K562 (cell line): ENCODE measurements at regions not wholly inside any gene's neighbourhood (a gene's known extent, or its start where the extent isn't known, plus 50 kb on each side); places are given as distances from the start of the nearest gene placed in this dataset.

Experiments used
- ATAC-seq: fragments of 200-7000 bp; cut with Tn5 transposase; 3 replicates; pipeline ENCODE4 v1.9.1; 2020; ENCODE audit warnings: moderate library complexity
- BruUV-seq: library from RNA; stranded (reverse); fragments of 400-500 nt; replicated peaks from 2 replicates; lab custom pipeline; 2021; lab: Mats Ljungman, UMichigan
- CTCF ChIA-PET: fragments of 300-600 bp; formaldehyde crosslinking; extraction: SDS; loops from one replicate; lab custom pipeline; 2021; ENCODE audit warnings: low intra/inter-chr PET ratio; lab: Yijun Ruan, JAX
- POLR2A ChIA-PET: fragments of 300-600, 350-650 bp; sonication (Branson Sonifier 250); formaldehyde crosslinking; extraction: SDS; loops from one replicate; lab custom pipeline; 2021; ENCODE audit warnings: antibody characterized with exemption, inconsistent platforms; lab: Yijun Ruan, JAX
- DNase-seq, 4 experiments: peaks; one replicate each; pipeline versions ENCODE4 v3.0.0 to v3.0.0-alpha.2; 2011 to 2018; ENCODE audit warnings: low spot score in 3 of 4, mixed read lengths in 3 of 4; ENCODE audit errors: extremely low read depth in 1 of 4
- FAIRE-seq: peaks from 2 replicates; lab custom pipeline; 2011; peaks lifted over from hg19 to GRCh38; lab: Jason Lieb, UNC
- H2AFZ ChIP-seq: 2 replicates; pipeline ENCODE4 v1.6.0; 2011; ENCODE audit warnings: low read depth, low read length, control low read depth, inconsistent platforms
- H3K27ac ChIP-seq: fragments of 200-600 bp; 3 replicates; pipeline ENCODE4 v1.8.0; 2011; ENCODE audit warnings: low read depth, mild to moderate bottlenecking, control low read depth, inconsistent platforms, low read length, moderate library complexity, mixed read lengths; ENCODE audit errors: extremely low read depth
- H3K27me3 ChIP-seq, 2 experiments: fragments of 300-600 bp in 1 of 2; 2 replicates in 1 of 2; 3 replicates in 1 of 2; pipeline versions ENCODE4 v1.6.0 to v1.8.0; 2011; ENCODE audit warnings: inconsistent platforms in 2 of 2, low read length in 2 of 2, mild to moderate bottlenecking in 1 of 2, mixed read lengths in 1 of 2, moderate library complexity in 1 of 2; ENCODE audit not compliant: control insufficient read depth in 2 of 2, insufficient read depth in 2 of 2
- H3K36me3 ChIP-seq: fragments of 300-600 bp; 3 replicates; pipeline ENCODE4 v1.8.0; 2011; ENCODE audit warnings: mild to moderate bottlenecking, low read length, inconsistent platforms; ENCODE audit not compliant: control insufficient read depth, insufficient read depth
- H3K4me1 ChIP-seq, 2 experiments: fragments of 200-600 bp in 1 of 2; replicated peaks in 1 of 2; 2 replicates in 1 of 2; 3 replicates in 1 of 2; pipeline versions ENCODE4 v1.5.1 to v1.8.0; 2011; ENCODE audit warnings: inconsistent platforms in 2 of 2, low read length in 2 of 2, mild to moderate bottlenecking in 1 of 2, mixed read lengths in 1 of 2, moderate library complexity in 1 of 2; ENCODE audit not compliant: control insufficient read depth in 2 of 2, insufficient read depth in 2 of 2
- H3K4me2 ChIP-seq: 2 replicates; pipeline ENCODE4 v1.6.1; 2011; ENCODE audit warnings: low read length, control low read depth, inconsistent platforms, mixed read lengths; ENCODE audit not compliant: insufficient read depth
- H3K4me3 ChIP-seq: fragments of 200-600 bp; sonication (generic), shearing (Covaris generic); 2 replicates; pipeline ENCODE4 v1.5.1; 2016; ENCODE audit warnings: control low read depth, inconsistent platforms
- H3K79me2 ChIP-seq: fragments of 200-600 bp; 3 replicates; pipeline ENCODE4 v1.8.0; 2011; ENCODE audit warnings: low read length, inconsistent platforms; ENCODE audit not compliant: control insufficient read depth, insufficient read depth
- H3K9ac ChIP-seq, 2 experiments: 2 replicates each; pipeline versions ENCODE4 v1.6.0 to v1.6.1; 2011; ENCODE audit warnings: low read depth in 2 of 2, low read length in 2 of 2, control low read depth in 1 of 2, inconsistent platforms in 1 of 2, mild to moderate bottlenecking in 1 of 2, mixed read lengths in 1 of 2; ENCODE audit not compliant: insufficient read depth in 1 of 2
- H3K9me1 ChIP-seq: one replicate; pipeline ENCODE4 v1.6.0; 2011; ENCODE audit warnings: inconsistent platforms, mild to moderate bottlenecking, low read length, moderate library complexity; ENCODE audit not compliant: control insufficient read depth, insufficient read depth
- H3K9me3 ChIP-seq: replicated peaks from 2 replicates; pipeline ENCODE4 v1.5.1; 2011; ENCODE audit warnings: low read depth, low read length, inconsistent platforms; ENCODE audit not compliant: control insufficient read depth, insufficient read depth
- H4K20me1 ChIP-seq: replicated peaks from 2 replicates; pipeline ENCODE4 v1.6.1; 2011; ENCODE audit warnings: low read length, inconsistent platforms, mixed read lengths; ENCODE audit not compliant: control insufficient read depth, insufficient read depth
- C11orf30 ChIP-seq: fragments of 450-650 bp; IDR thresholded peaks from 2 replicates; pipeline ENCODE4 v1.6.1; 2016; ENCODE audit warnings: low read depth, mild to moderate bottlenecking
- CREB1 ChIP-seq, 2 experiments: sonication (generic) in 1 of 2; formaldehyde crosslinking in 1 of 2; IDR thresholded peaks; 2 replicates each; pipeline versions ENCODE4 v1.6.1 to v1.8.0; 2012 to 2022; ENCODE audit warnings: inconsistent platforms in 1 of 2, mild to moderate bottlenecking in 1 of 2, missing genetic modification reagents in 1 of 2, moderate library complexity in 1 of 2
- CSDE1 ChIP-seq, 2 experiments: fragments of 450-650 bp; IDR thresholded peaks; 2 replicates each; pipeline ENCODE4 v1.6.1; 2016; ENCODE audit warnings: mild to moderate bottlenecking in 1 of 2
- HES1 ChIP-seq: fragments of 450-650 bp; IDR thresholded peaks from 2 replicates; pipeline ENCODE4 v1.6.1; 2016; ENCODE audit warnings: low read depth, mild to moderate bottlenecking, moderate library complexity
- HNRNPLL ChIP-seq: fragments of 200-400 bp; formaldehyde crosslinking; IDR thresholded peaks from 2 replicates; pipeline ENCODE4 v1.6.1; 2017; ENCODE audit warnings: low read length, low read depth, mild to moderate bottlenecking; ENCODE audit not compliant: poor library complexity, severe bottlenecking
- MAFF ChIP-seq: IDR thresholded peaks from 2 replicates; pipeline ENCODE4 v1.6.1; 2012; ENCODE audit warnings: low read length, improper control_type of control experiment
- MAFG ChIP-seq: fragments of 450-650 bp; conservative IDR thresholded peaks from 2 replicates; pipeline ENCODE4 v1.6.1; 2016; ENCODE audit warnings: missing genetic modification characterization, missing compliant biosample characterization
- MAFK ChIP-seq: IDR thresholded peaks from 2 replicates; pipeline ENCODE4 v1.6.1; 2011; ENCODE audit warnings: low read length, improper control_type of control experiment
- NFE2 ChIP-seq: IDR thresholded peaks from 2 replicates; pipeline ENCODE4 v1.6.1; 2014; ENCODE audit warnings: antibody characterized with exemption, low read depth
- STAT5B ChIP-seq: fragments of 250-450 bp; sonication (Bioruptor Pico); IDR thresholded peaks from 2 replicates; pipeline ENCODE4 v1.8.0; 2021; ENCODE audit warnings: mild to moderate bottlenecking, inconsistent platforms
- ZNF217 ChIP-seq: sonication (generic); formaldehyde crosslinking; IDR thresholded peaks from 2 replicates; pipeline ENCODE4 v1.8.0; 2022; ENCODE audit warnings: mild to moderate bottlenecking, missing genetic modification reagents
- ZNF280A ChIP-seq: fragments of 450-650 bp; IDR thresholded peaks from 2 replicates; pipeline ENCODE4 v1.6.1; 2018; ENCODE audit warnings: mild to moderate bottlenecking, low read depth; ENCODE audit not compliant: partially characterized antibody
- ZNF311 ChIP-seq: fragments of 250-450 bp; sonication (Bioruptor Pico); IDR thresholded peaks from 2 replicates; pipeline ENCODE4 v1.4.0; 2020; ENCODE audit warnings: mild to moderate bottlenecking, moderate library complexity
- ZNF316 ChIP-seq: fragments of 450-650 bp; IDR thresholded peaks from 2 replicates; pipeline ENCODE4 v1.6.1; 2016
- WGBS: fragments of 100-300 bp; shearing (Covaris generic); methylation state at CpG from one replicate; pipeline ENCODE4 v1.1.6; 2016; ENCODE audit warnings: low coverage, mixed read lengths; ENCODE audit not compliant: insufficient coverage; ENCODE audit errors: missing lambda C conversion rate; 5-methylcytosine and 5-hydroxymethylcytosine counted together
- in situ Hi-C: fragments of 300-500 bp; cut with MboI; formaldehyde crosslinking; loops from 4 replicates; pipeline ENCODE4 v1.15.0; 2018; ENCODE audit warnings: inconsistent platforms, mixed read lengths
- intact Hi-C: fragments of 100-400 bp; cut with micrococcal nuclease; formaldehyde crosslinking; loops from 2 replicates; pipeline ENCODE4 v1.14.2; 2022

- H3K9me3 ChIP-seq, result no peaks in the 10 kb centered on the region
- no peaks in the 10 kb centered on the region for H3K27me3 ChIP-seq
- in situ Hi-C loops (no loop called here), intact Hi-C loops (no loop called here)
- DNase-seq (no peak), ATAC-seq (no peak), FAIRE-seq (no peak)
- 0% methylated on average over 5 of the region's 5 CpGs for WGBS
- no peak for TF ChIP-seq CREB1 (IDR thresholded peaks at IDR 0.05)
- no peak for TF ChIP-seq CREB1 (CRISPR knock-in tag; IDR thresholded peaks at IDR 0.05)
- TF ChIP-seq HES1, result no peak
- no peak for TF ChIP-seq ZNF217 (CRISPR knock-in tag)
- TF ChIP-seq ZNF280A, result no peak
- TF ChIP-seq MAFK, result peak; percentile 32; the same call in 1 of the 2 replicates
- no peak for TF ChIP-seq ZNF311 (CRISPR knock-in tag)
- TF ChIP-seq MAFF, result peak; percentile 64
- TF ChIP-seq ZNF316, result peak; percentile 79
- no peak for TF ChIP-seq STAT5B
- TF ChIP-seq NFE2, result peak; percentile 65
- TF ChIP-seq CSDE1 (IDR thresholded peaks at IDR 0.05), result no peak
- peak; percentile 78; the same call in 1 of the 2 replicates for TF ChIP-seq C11orf30
- no peak for TF ChIP-seq HNRNPLL
- peak; percentile 63 for TF ChIP-seq MAFG (tag)
- H3K27ac ChIP-seq, result no peak overlapping the region
- ChIA-PET POLR2A (no interaction called here), CTCF (no interaction called here)
- H3K9ac ChIP-seq, result no peak overlapping the region
- no peaks in the 10 kb centered on the region for H3K9me1 ChIP-seq
- no TSS peak for BruUV-seq
- H3K36me3 ChIP-seq, result no peaks in the 10 kb centered on the region
- H3K4me3 ChIP-seq, result no peak overlapping the region
- no peak overlapping the region for H3K4me2 ChIP-seq
- H2AFZ ChIP-seq, result no peak overlapping the region
- H3K4me1 ChIP-seq, result no peaks in the 10 kb centered on the region; a peak in 1 of 5 replicates
- no peaks in the 10 kb centered on the region for H3K79me2 ChIP-seq
- H4K20me1 ChIP-seq, result no peaks in the 10 kb centered on the region
These were observed 225.3 kb downstream of the ATP23 start for GRCh38 chr12:58166643-58167042.
